ENCODE measurements at regions not wholly inside any gene's neighbourhood (a gene's known extent, or its start where the extent isn't known, plus 50 kb on each side); places are given as distances from the start of the nearest gene placed in this dataset.

GRCh38 chr18:45381282-45381681 lies 234.0 kb upstream of the SLC14A2 start:
- CTCF ChIA-PET = interaction anchor here (0.7 to 6.9 kb wide), 2 partner anchors 9 to 1760 kb away, joined by 5 to 92 read pairs; no protein-coding TSS in a partner anchor
- no peak overlapping the region for H3K27ac Mint-ChIP-seq
- no peak for TF ChIP-seq CTCF (IDR thresholded peaks at IDR 0.05)
- no peak for DNase-seq
- H3K9me3 Mint-ChIP-seq = no peaks in the 10 kb centered on the region
- ATAC-seq (ENCODE audit: low read depth) = no peak
- no peaks in the 10 kb centered on the region for H3K36me3 Mint-ChIP-seq (ENCODE audit: low read depth)
- intact Hi-C loops (cut with micrococcal nuclease) = no loop called here
- peaks cover 12% of the 10 kb centered on the region for H3K27me3 Mint-ChIP-seq
- no peaks in the 10 kb centered on the region for H3K4me1 Mint-ChIP-seq
- H3K4me3 Mint-ChIP-seq = no peak overlapping the region
- POLR2A ChIA-PET = no interaction called here

- DNase-seq (no peak), ATAC-seq (ENCODE audit: low read depth) (no peak)
- no peak for TF ChIP-seq CTCF (IDR thresholded peaks at IDR 0.05)
- POLR2A ChIA-PET = no interaction called here
- no peaks in the 10 kb centered on the region for H3K9me3 Mint-ChIP-seq
- H3K27me3 Mint-ChIP-seq = peaks cover 12% of the 10 kb centered on the region
- no peak overlapping the region for H3K4me3 Mint-ChIP-seq
- H3K27ac Mint-ChIP-seq = no peak overlapping the region
- no peaks in the 10 kb centered on the region for H3K36me3 Mint-ChIP-seq (ENCODE audit: low read depth)
- intact Hi-C loops (cut with micrococcal nuclease) = no loop called here
- no peaks in the 10 kb centered on the region for H3K4me1 Mint-ChIP-seq
- CTCF ChIA-PET = interaction anchor here (0.6 to 6.9 kb wide), 7 partner anchors 109 to 1762 kb away, joined by 3 to 92 read pairs (median 3); no protein-coding TSS in a partner anchor
Observed at GRCh38 chr18:45383228-45383627, 232.0 kb upstream of the SLC14A2 start.

- no peak overlapping the region for H3K4me3 Mint-ChIP-seq
- intact Hi-C loops (cut with micrococcal nuclease) = loop anchor here (1.0 to 2.0 kb wide), 8 partner anchors 110 to 1813 kb away; no protein-coding TSS in a partner anchor
- no peak for TF ChIP-seq CTCF (IDR thresholded peaks at IDR 0.05)
- H3K9me3 Mint-ChIP-seq = no peaks in the 10 kb centered on the region
- no peak overlapping the region for H3K27ac Mint-ChIP-seq
- peaks cover 12% of the 10 kb centered on the region for H3K27me3 Mint-ChIP-seq
- peak; percentile 62 for ATAC-seq (ENCODE audit: low read depth)
- H3K4me1 Mint-ChIP-seq = no peaks in the 10 kb centered on the region
- POLR2A ChIA-PET = no interaction called here
- no peaks in the 10 kb centered on the region for H3K36me3 Mint-ChIP-seq (ENCODE audit: low read depth)
- peak; percentile 27 for DNase-seq
- CTCF ChIA-PET = interaction anchor here (0.6 to 6.9 kb wide), 16 partner anchors 9 to 1814 kb away, joined by 3 to 92 read pairs (median 4); no protein-coding TSS in a partner anchor
Observed at GRCh38 chr18:45384137-45384961, 230.9 kb upstream of the SLC14A2 start.

- TF ChIP-seq CTCF (IDR thresholded peaks at IDR 0.05) = no peak
- Mint-ChIP-seq H3K27me3 (peaks cover 12% of the 10 kb centered on the region), H3K4me3 (no peak overlapping the region), H3K9me3 (no peaks in the 10 kb centered on the region), H3K4me1 (no peaks in the 10 kb centered on the region), H3K36me3 (ENCODE audit: low read depth) (no peaks in the 10 kb centered on the region), H3K27ac (no peak overlapping the region)
- no peak for ATAC-seq (ENCODE audit: low read depth)
- CTCF ChIA-PET = interaction anchor here (0.6 to 6.9 kb wide), 13 partner anchors 9 to 1815 kb away, joined by 3 to 92 read pairs (median 4); no protein-coding TSS in a partner anchor
- intact Hi-C loops (cut with micrococcal nuclease) = loop anchor here (1.0 to 2.0 kb wide), 8 partner anchors 110 to 1814 kb away; no protein-coding TSS in a partner anchor
- DNase-seq = no peak
- POLR2A ChIA-PET = no interaction called here
Observed at GRCh38 chr18:45384962-45385315, 230.3 kb upstream of the SLC14A2 start.

GRCh38 chr18:45386041-45386655 lies 229.1 kb upstream of the SLC14A2 start:
- H3K4me3 Mint-ChIP-seq = no peak overlapping the region
- no peak for TF ChIP-seq CTCF (IDR thresholded peaks at IDR 0.05)
- intact Hi-C loops (cut with micrococcal nuclease) = no loop called here
- CTCF ChIA-PET = interaction anchor here (1.5 to 6.9 kb wide), 4 partner anchors 1252 to 1816 kb away, joined by 3 to 92 read pairs (median 22); no protein-coding TSS in a partner anchor
- no peak for DNase-seq
- H3K9me3 Mint-ChIP-seq = no peaks in the 10 kb centered on the region
- no peaks in the 10 kb centered on the region for H3K36me3 Mint-ChIP-seq (ENCODE audit: low read depth)
- H3K27ac Mint-ChIP-seq = no peak overlapping the region
- no peak for ATAC-seq (ENCODE audit: low read depth)
- H3K4me1 Mint-ChIP-seq = no peaks in the 10 kb centered on the region
- POLR2A ChIA-PET = interaction anchor here (0.6 kb wide), 1 partner anchor 1759 kb away, joined by 4 read pairs; no protein-coding TSS in a partner anchor
- peaks cover 12% of the 10 kb centered on the region for H3K27me3 Mint-ChIP-seq
